ENCODE measurements at regions not wholly inside any gene's neighbourhood (a gene's known extent, or its start where the extent isn't known, plus 50 kb on each side); places are given as distances from the start of the nearest gene placed in this dataset.
"Not testable (repeated sequence)": the region's sequence is repeated elsewhere in the genome, so short reads cannot be mapped to it uniquely, and the experiment has no call there.

DNA sequence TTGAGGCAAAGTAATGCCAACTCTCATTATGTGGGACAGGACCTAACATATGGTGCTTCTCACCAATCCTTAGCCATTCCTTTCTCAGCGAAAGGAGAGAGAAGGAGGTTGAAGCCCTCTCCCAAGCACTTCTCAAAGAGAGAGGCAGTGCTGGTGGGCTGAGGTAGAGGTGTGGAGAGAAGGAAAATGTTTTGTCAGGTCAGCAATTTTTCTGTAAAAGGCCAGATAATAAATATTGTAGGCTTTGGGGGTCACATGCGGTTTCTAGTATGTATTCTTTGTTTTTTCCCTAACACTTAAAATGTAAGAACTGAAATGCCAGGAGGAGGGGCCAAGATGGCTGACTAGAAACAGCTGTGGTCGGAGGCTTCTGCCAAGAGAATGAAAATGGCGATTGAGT, 225.0 kb upstream of the NPY start:
- no peak for DNase-seq

DNA sequence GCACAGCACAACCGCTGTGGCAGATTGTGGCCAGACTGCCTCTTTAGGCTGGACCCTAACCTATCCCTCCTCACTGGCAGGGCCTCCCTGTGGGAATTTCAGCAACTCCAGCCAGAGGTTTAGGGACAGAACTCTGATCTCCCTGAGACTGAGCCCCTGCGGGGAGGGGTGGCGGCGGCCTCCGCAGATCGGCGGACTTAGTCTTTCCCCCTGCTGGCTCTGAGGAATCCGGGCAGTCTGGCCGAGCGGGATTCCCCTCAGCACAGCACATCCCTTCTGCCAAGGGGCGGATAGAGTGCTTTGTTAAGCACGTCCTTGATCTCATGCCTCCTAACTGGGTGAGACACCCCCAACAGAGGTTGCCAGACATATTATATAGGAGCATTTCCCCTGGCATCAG, 224.2 kb upstream of the NPY start:
- no peak for DNase-seq

DNA sequence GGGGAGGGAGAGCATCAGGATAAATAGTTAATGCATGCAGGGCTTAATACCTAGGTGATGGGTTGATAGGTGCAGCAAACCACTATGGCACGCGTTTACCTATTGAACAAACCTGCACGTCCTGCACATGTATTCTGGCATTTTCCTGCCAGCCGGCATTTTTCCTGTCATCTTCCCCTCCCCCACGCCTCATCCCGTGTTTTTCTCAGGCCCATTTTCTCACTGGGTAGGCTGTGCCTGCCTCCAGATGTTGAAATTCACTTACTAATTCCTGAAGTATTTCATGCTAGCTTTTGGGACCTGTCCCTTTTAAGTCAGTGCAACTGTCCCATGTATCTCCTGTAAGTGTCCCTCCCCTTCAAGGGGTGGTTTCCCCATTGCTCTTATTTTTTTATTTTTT, 220.3 kb upstream of the NPY start:
- no peak for DNase-seq

DNA sequence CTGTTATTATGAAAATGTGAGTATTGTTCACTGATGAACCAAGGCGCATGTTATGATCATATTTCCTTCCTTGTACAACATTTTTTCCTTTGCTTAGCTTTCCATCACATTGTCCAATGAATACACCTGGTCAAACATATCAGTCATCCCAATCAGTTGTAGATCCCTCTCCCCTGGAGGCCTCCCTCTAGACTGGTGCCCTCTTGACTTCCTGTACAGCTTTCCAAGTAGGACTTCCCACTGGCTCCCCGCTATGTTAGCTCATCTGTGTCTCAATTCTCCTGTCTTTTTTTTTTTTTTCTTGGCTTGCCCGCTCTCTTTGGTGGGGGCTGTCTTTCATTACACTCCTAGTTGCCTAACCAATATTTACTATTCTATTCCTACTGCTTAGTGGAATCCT, 214.2 kb upstream of the NPY start:
- DNase-seq = no peak

DNA sequence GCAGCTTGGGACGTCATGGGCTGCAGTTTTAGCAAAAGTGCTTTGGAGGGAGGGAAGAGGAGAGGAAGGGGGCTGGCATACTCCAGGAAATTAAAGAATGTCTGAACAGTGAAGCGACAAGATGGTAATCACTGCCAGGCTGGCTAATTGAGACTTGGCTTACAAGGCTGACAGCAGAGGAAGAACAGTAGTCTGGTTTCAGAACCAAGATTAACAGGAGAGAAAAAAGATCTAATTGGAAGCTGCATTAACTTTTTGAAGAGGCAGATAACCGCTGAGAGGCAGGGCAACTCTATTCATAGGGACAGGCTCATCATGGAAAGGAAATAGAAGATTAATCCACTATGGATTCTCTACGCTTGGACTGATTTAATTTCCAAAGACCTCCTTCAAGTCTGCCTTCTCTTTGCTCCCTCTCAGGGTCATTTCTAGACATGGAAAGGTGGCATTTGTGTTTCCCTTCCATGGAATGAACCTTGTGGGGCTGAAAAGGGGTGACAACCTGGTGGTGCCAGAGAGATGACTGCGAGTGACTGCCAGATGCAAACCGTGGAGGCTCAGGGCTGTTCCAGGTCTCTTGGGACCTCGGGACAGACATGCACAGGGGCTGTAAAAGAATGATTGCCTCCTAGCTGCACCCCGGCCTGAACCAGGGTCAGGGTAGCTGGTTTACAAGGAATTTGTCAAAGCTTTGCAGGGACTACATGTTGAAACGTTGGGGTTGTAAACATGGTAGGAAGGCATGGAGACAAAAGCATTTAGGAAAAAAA, 210.2 kb upstream of the NPY start:
- no peak for DNase-seq

DNA sequence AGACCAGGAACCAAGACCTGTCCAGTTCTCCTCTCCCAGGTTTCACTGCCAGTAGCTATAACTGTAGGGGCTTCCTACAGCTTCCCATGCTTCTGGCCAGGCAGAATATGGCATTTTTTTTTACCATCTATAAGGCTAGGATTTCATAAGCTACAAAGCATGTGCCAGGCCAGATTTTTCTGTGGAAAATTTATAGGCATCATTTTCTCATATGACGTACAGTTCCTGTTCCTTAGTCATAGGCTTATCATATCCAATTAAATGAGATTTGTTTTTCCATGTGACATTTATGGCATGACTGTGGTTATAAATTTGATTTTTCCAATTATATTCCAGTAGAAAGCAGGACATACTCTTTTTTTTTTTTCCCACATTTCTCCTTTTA, 208.6 kb upstream of the NPY start:
- no peak for DNase-seq

DNA sequence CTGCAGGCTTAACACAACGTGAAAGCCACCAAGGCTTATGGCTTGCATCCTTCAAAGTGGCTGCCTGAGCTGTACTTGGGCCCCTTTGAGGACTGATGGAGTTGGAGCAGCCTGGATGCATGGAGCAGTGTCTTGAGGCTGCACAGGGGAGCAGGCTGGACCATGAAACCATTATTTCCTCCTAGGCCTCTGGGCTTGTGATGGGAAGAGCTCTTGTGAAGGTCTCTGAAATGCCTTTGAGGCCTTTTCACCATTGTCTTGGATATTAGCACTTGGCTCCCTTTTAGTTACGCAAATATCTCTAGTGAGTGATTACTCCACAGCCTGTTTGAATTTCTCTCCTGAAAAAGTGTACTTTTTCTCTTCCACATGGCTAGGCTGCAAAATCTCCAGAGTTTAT, 201.2 kb upstream of the NPY start:
- DNase-seq = no peak

DNA sequence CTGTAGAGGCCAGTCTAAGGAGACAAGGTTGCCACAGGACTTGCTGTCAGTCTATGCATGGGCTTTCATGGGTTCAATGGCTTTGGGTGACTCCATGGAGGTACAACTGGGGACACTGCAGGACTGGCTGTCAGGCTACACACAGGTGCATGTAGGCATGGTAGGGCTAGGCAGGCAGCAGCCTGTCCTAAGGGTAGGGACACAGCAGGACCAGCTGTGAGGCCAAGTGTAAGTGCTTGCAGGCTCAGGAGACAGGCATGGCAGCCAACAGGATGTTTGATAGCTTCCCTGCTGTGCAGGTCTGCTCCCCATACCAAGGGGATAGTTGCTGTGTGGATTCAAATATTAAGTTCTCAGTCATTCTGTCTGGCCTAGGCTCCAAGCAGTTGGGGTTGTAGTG, 181.0 kb upstream of the NPY start:
- no peak for DNase-seq

DNA sequence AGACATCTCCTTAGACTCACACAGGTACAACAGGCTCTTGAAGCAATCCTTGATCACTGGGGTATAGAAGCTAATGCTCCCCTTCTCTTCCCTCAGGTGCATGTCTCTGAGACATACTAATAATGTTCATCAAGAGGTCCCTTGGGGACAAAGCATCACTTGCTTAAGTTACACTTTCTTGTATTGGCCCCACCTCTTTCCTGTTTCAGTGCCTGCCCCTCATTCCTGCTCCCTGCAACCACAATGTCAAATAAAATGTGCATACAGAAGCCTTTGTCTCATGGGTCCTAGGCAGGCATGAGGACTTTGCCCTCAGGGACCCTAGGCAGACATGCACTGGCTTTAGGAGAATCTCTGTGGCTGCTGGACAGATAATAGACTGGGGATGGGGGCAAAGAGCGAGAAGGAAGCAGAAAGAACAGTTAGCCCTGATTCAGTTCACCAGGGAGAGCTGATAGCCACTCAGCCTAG, 175.0 kb upstream of the NPY start:
- no peak for DNase-seq

DNA sequence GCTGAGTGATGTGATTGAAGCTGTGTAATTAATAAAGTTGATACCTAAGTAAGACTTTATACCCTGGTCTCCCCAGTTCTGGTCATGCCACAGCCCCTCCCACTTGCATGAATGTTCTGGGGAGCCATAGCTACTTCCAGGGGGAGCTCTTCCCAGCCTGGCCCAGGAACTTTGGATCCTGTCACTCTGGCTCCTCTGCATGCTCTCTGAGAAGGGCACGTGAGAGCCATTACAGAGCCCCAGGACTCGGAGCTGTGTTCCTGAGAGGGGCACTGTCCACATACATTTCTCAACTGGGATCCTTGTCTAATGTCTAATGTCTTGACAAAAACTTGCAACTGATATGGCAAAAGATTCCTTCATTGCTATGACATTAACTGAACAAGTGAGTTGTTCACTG, 173.9 kb upstream of the NPY start:
- DNase-seq = no peak

DNA sequence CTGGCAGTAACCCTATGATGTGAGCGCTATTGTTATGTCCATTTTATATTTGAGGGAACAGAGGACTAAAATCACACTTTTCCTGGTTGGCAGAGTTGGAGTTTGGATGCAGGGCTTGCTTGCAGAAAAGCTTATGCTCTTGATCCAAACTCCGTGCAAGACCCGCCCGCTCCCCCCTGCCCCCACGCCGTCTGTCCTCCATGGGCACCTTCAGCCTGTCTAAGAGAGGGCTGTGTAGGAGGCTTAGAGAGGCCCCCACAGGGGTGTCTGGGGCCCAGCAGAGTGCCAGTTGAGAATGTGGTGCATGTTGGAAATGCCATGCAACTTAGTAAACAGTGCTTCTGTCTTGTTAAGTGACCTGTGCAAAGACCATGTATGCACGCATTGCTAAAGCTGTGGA, 170.5 kb upstream of the NPY start:
- DNase-seq = no peak

DNA sequence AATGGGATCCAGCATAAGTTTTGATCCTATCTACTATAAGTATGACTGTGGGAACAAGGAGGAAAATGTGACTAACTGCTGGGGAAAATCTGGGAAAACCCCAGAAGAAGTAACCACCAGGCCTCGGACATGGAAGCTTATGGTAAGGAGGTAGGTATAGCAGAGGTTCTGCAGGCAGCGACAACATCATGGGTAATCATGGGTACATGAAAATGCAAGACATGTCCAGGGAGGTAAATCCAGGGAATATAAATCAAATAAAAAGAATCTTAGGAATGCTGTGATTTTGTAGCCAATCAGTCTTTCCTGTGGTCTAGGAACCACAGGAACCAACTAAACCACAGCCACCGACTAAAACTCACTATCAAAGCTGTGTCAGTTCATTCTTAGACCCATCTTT, 168.3 kb upstream of the NPY start:
- DNase-seq = no peak

DNA sequence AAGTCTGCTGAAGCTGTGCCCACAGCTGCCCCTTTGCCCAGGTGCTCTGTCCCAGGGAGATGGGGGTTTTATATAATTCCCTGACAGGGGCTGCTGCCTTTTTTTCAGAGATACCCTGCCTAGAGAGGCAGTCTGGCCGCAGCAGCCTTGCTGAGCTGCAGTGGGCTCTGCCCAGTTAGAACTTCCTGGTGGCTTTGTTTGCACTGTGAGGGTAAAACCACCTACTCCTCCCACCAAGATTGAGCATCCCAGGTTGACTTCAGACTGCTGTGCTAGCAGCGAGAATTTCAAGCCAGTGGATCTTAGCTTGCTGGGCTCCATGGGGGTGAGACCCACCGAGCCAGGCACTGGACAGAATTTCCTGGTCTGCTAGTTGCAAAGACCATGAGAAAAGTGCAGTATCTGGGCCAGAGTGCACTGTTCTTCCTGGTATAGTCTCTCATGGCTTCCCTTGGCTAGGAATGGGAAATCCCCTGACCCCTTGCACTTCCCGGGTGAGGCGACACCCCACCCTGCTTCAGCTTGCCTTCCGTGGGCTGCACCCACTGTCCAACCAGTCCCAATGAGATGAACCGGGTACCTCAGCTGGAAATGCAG, 166.0 kb upstream of the NPY start:
- DNase-seq = not testable (repeated sequence)

DNA sequence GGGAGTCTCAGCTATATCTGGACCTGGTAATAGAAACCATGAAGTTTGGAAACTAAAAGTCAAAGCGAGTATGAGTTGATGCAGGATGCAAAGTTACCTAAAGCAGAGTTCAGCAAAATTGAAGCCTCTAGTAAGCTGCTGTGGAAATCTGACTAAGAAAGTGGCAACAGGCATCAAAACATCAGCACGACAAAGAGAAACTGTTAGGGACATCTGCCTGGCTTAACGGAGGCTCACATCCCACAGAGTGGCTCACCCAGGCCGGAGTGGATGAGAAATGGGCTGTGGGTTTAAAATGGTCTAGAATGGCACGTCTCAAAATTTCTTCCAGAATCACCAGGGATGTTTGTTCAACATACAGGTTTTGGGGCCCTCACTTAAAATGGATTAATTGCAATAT, 164.1 kb upstream of the NPY start:
- no peak for DNase-seq

DNA sequence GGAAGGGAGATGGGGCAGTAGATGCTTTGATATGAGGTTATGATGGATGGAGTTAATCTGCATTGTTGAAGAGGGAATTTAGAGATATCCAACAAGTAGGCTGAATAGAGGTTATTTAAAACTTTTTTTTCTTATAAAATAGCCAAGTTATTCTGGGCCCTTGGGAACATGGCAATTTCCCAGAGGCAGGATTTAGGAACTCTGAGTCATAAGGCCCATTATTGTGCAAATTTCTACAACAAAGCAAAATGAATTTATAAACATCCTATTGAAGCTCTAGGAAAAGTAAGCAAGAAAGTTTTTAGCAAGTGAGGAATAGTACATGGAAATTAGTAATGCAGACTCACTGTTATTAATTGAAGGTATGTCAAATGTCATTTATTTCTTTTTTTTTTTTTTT, 160.9 kb upstream of the NPY start:
- no peak for DNase-seq

DNA sequence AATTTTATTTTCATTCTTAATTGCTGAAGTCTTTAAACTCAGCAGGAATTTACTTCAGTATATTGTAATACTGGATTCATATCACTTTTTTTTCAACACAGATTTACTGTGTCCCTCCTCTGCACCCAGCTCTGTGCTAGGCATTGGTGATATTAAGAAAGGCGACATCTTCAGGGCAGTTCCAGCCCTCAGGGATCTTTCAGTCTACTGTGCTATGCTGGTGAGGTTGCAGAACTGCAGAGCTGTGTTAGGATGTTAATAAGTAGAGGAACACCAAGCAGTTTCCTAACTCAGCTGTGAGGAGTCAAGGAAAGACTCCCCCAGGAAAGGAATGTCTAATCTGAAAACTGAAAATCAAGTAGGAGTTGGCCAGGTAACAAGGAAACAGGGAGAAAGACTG, 158.2 kb upstream of the NPY start:
- no peak for DNase-seq

DNA sequence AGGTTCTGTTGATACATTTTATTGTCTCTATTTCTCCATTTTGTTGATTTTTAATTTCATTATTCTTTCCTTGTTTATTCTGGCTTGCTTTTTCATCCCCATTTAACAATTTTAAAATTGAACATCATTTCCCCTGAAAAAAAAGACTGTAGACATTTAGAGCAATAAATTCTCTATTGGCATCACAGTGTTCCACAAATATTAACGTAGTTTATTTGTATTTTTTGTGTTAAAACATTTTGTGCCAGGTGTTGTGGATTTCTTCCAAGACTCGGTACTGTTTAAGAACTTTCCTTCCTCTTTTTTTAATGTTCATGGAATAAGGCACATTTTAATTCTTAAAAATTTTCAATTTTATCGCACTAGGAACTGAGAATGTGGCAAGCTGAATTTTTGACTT, 156.1 kb upstream of the NPY start:
- DNase-seq = no peak

DNA sequence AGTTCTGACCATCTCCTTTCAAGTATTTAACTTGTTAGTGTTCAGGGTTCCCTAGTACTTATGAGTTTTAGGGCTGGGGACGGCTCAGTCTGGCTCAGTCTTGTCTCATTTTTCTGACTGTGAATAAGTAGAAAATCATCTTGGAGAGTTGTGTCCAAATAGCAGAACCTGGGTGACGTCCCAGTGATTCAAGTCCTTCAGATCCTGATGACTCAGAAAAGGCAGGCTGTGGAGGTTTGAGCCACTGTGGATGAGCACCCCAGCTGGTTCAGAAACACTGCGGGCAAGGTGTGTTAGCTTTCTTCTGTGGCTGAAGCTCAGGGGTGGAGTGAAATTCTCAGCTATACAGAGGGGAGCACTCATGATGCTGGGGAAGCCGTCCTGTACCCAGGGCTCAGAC, 154.4 kb upstream of the NPY start:
- no peak for DNase-seq

DNA sequence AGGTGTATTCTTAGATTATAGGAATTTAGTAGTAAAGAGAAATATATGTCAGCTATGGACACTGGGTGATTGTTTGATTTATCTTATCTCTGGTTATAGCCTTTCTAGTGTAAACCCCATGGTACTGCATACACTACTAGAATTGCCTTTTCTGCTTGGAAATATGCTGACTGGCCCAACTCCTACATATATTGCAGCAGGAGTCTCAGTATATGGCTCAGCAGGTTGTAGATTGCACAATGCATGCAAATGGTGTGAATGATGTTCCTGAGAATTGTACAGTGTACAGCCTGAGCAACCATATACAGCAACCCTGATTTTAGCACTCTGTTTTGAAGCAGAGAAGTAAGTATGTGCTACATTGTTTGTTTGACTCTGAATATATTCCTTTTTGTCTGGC, 153.4 kb upstream of the NPY start:
- no peak for DNase-seq

DNA sequence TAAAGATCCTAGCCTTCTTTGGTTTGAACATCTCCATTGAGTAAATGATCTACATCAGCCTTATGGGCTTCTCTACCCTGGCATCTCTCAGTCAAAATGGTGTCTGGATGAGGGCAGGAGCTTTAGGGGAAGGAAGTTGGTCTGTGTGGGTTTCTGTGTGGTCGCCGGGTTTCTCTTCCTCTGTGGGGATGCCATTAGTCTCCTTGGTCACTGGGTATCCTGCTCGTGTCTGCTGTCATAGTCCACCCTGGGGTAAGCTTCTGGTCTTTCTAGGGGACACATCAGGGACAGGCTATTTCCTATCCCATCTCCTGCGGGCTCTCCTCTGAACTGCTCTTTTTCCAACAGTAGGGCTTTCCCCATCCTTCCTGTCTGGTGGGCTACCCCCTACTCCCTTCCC, 150.3 kb upstream of the NPY start:
- no peak for DNase-seq

DNA sequence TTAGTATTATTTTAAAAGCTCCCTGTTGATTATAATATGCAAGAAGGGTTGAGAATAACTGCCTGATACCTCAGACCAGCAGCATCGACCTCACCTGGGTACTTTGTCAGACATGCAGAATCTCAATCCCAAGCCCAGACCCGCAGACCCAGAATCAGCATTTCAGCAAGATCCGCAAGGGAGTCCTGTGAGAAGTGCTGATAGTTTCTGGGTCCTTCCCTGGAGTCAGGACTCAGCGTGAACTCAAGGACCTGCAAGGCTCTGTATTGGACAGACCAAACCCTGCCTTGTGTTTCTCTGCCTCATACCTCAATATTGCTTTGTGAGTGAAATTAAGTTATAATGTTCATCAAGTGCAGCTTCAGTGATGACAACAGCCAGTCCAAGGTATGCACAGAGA, 149.5 kb upstream of the NPY start:
- DNase-seq = no peak

DNA sequence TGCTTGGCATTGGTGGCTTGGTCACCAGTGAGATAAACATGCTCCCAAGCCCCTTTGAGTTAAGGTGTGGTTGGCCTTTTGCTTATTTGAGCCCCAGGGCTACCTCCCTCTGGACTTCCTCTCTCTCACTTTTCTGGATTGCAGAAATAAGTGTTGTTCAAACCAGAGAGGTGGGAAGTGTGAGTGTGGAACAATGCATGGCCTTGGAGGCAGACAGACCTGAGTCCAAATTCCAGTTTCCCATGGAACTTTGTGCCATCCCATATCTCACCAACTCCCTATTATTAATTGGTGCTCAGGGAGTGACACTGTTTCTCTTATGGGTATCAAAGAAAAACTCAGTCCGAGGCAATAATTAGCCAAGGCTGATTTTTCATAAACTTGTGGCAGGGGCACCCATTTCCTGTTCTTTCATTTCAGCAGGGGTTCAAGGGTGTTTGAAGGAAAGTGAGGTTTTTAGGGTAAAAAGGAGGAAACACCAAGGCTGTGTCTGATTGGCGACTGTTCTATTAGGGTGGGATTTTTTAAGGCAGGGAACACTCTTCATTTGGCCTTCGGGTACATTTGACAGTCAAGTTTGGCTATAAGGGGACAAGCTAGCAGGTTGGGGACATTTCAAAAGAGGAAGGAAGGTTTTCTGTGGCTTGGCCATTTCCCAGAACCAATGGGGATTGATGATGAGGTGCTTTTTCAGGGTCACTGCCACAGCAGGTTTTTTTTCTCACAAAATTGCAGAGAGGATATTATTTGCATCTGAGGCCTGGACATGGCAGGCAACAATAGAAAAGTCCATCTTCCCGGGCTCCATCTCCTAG, 148.8 kb upstream of the NPY start:
- DNase-seq = no peak

DNA sequence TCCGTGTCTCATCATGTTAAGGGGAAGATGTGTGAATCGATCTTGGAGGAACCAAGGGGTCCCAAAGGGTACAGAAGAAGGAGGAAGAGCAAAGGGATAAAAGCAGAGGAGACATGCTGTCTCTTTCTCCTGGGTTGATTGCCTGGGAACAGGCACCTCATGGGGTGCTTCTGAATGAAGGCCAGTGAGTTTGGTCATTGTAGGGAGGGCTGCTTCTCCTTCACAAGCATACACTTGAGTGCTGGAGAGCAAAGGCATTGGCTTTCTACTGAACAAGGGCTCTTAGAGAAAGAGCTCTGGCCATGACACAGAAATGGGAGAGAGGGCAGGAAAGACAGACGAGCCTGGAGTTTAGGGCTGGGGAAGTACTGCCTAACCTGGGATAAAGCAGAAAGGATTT, 146.7 kb upstream of the NPY start:
- DNase-seq = no peak

DNA sequence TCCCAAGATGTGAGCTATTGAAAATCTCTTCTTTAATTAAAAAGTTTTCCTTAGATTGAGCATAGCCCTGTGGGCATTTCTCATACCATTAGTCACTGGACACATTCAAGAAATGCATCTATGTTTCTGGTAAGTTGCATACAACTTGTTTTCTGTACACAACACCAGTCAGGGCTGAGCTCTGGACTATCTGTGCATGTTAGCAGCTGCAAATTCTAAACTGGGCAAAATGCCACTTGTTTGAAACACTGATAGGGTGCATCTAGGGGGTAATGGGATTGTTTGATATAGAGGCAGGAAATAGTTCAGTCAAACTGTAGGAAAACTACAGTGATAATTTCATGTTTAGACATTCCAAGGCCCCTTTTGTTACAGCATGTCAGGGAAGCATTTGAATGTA, 145.6 kb upstream of the NPY start:
- DNase-seq = no peak

Measured in SIG-M5 (cell line).